SU-DHL-6 (cell line): ENCODE measurements at regions not wholly inside any gene's neighbourhood (a gene's known extent, or its start where the extent isn't known, plus 50 kb on each side); places are given as distances from the start of the nearest gene placed in this dataset.

ENCODE experiments used
- CTCF ChIP-seq: fragments of 200-600 bp; sonication (generic); IDR thresholded peaks from one replicate; pipeline ENCODE4 v1.5.1; 2017; ENCODE audit warnings: antibody characterized with exemption, mild to moderate bottlenecking, low read length, moderate library complexity; ENCODE audit not compliant: insufficient read depth, poor library complexity, severe bottlenecking
- EZH2phosphoT487 ChIP-seq: fragments of 200-600 bp; sonication (generic), shearing (Covaris generic); conservative IDR thresholded peaks from 2 replicates; pipeline ENCODE4 v1.6.1; 2018; ENCODE audit warnings: mild to moderate bottlenecking, antibody characterized with exemption, low read length, moderate library complexity, mixed read lengths

DNA sequence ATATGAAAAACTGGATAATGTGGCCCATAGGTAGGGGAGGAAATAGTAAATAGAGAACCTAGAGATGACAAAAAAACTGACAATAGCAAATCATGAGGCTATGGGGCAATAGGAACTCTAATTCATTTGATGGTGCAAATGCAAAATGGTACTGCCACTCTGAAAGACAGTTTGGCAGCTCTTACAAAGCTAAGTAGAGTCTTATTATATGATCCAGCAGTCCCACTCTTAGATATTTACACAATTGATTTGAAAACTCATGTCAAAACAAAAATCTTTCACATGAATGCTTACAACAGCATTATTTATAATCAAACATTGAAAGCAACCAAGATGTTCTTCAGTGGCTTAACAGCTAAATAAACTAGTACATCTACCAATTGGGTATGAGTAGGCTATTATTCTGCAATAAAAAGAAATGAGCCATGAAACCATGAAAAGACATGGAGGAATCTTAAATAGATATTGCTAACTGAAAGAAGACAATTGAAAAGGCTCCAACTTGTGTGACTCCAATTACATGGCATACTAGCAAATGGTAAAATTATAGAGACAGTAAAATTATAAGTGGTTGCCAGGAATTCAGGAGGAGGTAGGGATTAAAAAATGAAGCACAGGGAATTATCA, 321.8 kb upstream of the STAC start:
- TF ChIP-seq CTCF (no peak), EZH2phosphoT487 (no peak)
